GM12891 (cell line): ENCODE measurements at regions not wholly inside any gene's neighbourhood (a gene's known extent, or its start where the extent isn't known, plus 50 kb on each side); places are given as distances from the start of the nearest gene placed in this dataset.

ENCODE experiments used
- POLR2A ChIP-seq: IDR thresholded peaks from 2 replicates; pipeline ENCODE4 v1.6.1; 2011; ENCODE audit warnings: low read depth, low read length, control low read depth
- POLR2AphosphoS5 ChIP-seq: IDR thresholded peaks from 2 replicates; pipeline ENCODE4 v1.6.1; 2011; ENCODE audit warnings: low read depth, low read length, control low read depth
- POU2F2 ChIP-seq: IDR thresholded peaks from 2 replicates; pipeline ENCODE4 v1.6.1; 2011; ENCODE audit warnings: low read depth, mild to moderate bottlenecking, control low read depth, low read length, moderate library complexity

- TF ChIP-seq POLR2AphosphoS5, result no peak
- no peak for TF ChIP-seq POU2F2
- TF ChIP-seq POLR2A, result no peak
Measured at GRCh38 chr13:23983671-23984070, 86.4 kb upstream of the C1QTNF9B start.
